Naive thymus-derived CD4-positive, alpha-beta T cell (primary cell): ENCODE measurements at regions not wholly inside any gene's neighbourhood (a gene's known extent, or its start where the extent isn't known, plus 50 kb on each side); places are given as distances from the start of the nearest gene placed in this dataset.

Experiments
- ATAC-seq: fragments of 150-1000 bp; cut with Tn5 transposase; 2 replicates; pipeline ENCODE4 v1.10.0; 2021; ENCODE audit warnings: mild to moderate bottlenecking, moderate library complexity
- CTCF ChIA-PET: fragments of 350-600 bp; sonication (Branson Sonifier 250); formaldehyde crosslinking; loops from one replicate; lab custom pipeline; 2021; ENCODE audit warnings: antibody characterized with exemption; lab: Charles Lee
- POLR2A ChIA-PET: fragments of 350-600 bp; sonication (Branson Sonifier 250); formaldehyde crosslinking; loops from one replicate; lab custom pipeline; 2021; ENCODE audit warnings: antibody characterized with exemption, inconsistent platforms; lab: Charles Lee
- DNase-seq, 9 donors: peaks; one replicate each; pipeline versions ENCODE4 v3.0.0 to v3.0.0-alpha.2; 2020 to 2022; ENCODE audit warnings: mixed read lengths in 1 of 9
- H3K27ac ChIP-seq: one replicate; pipeline ENCODE4 v1.7.0; 2013; ENCODE audit warnings: mild to moderate bottlenecking, low read depth, low read length, moderate library complexity
- H3K27me3 ChIP-seq, 2 donors: one replicate each; pipeline ENCODE4 v1.7.0; 2013; ENCODE audit warnings: low read length in 2 of 2, mild to moderate bottlenecking in 2 of 2, moderate library complexity in 2 of 2; ENCODE audit not compliant: control insufficient read depth in 2 of 2, insufficient read depth in 2 of 2
- H3K36me3 ChIP-seq, 3 experiments: 1 replicate in 2 of 3; 2 replicates in 1 of 3; pipeline ENCODE4 v1.7.0; 2013; ENCODE audit warnings: low read length in 3 of 3, mild to moderate bottlenecking in 3 of 3, moderate library complexity in 1 of 3; ENCODE audit not compliant: insufficient read depth in 3 of 3, control insufficient read depth in 2 of 3
- H3K4me1 ChIP-seq, 2 donors: one replicate each; pipeline ENCODE4 v1.7.0; 2013; ENCODE audit warnings: low read length in 2 of 2, mild to moderate bottlenecking in 2 of 2, moderate library complexity in 1 of 2; ENCODE audit not compliant: control insufficient read depth in 2 of 2, insufficient read depth in 2 of 2
- H3K4me3 ChIP-seq: 2 replicates; pipeline ENCODE4 v1.7.0; 2013; ENCODE audit warnings: mild to moderate bottlenecking, low read length
- H3K9me3 ChIP-seq, 3 experiments: 1 replicate in 2 of 3; 2 replicates in 1 of 3; pipeline ENCODE4 v1.7.0; 2013; ENCODE audit warnings: low read length in 3 of 3; ENCODE audit not compliant: control insufficient read depth in 2 of 3
- H3K27ac Mint-ChIP-seq, 9 donors: one replicate each; pipeline ENCODE4 v1.8.0; 2020 to 2022; ENCODE audit warnings: mixed read lengths in 9 of 9, mild to moderate bottlenecking in 8 of 9, moderate library complexity in 5 of 9, inconsistent platforms in 2 of 9
- H3K27me3 Mint-ChIP-seq, 5 donors: one replicate each; pipeline ENCODE4 v1.8.0; 2021 to 2022; ENCODE audit warnings: mixed read lengths in 5 of 5, mild to moderate bottlenecking in 1 of 5
- H3K36me3 Mint-ChIP-seq, 5 donors: one replicate each; pipeline ENCODE4 v1.8.0; 2020 to 2022; ENCODE audit warnings: mixed read lengths in 5 of 5, mild to moderate bottlenecking in 3 of 5, inconsistent platforms in 1 of 5
- H3K4me1 Mint-ChIP-seq, 7 donors: one replicate each; pipeline ENCODE4 v1.8.0; 2020 to 2022; ENCODE audit warnings: mixed read lengths in 7 of 7, mild to moderate bottlenecking in 3 of 7, inconsistent platforms in 1 of 7
- H3K4me3 Mint-ChIP-seq, 10 donors: one replicate each; pipeline ENCODE4 v1.8.0; 2020 to 2022; ENCODE audit warnings: mild to moderate bottlenecking in 10 of 10, mixed read lengths in 10 of 10, moderate library complexity in 6 of 10, inconsistent platforms in 2 of 10
- H3K9me3 Mint-ChIP-seq, 11 donors: one replicate each; pipeline ENCODE4 v1.8.0; 2020 to 2022; ENCODE audit warnings: mixed read lengths in 11 of 11, mild to moderate bottlenecking in 4 of 11, inconsistent platforms in 1 of 11, moderate library complexity in 1 of 11
- intact Hi-C, 2 donors: fragments of 100-400 bp; cut with micrococcal nuclease; formaldehyde crosslinking; loops; one replicate each; pipeline ENCODE4 v1.15.1; 2023

- Mint-ChIP-seq H3K27me3 (no peaks in the 10 kb centered on the region), H3K27ac (no peak overlapping the region), H3K9me3 (peaks cover 1 to 20% (median 7%) of the 10 kb centered on the region in 11 donors), H3K4me1 (no peaks in the 10 kb centered on the region), H3K36me3 (no peaks in the 10 kb centered on the region), H3K4me3 (no peak overlapping the region)
- intact Hi-C loops, result no loop called here
- no peaks in the 10 kb centered on the region for H3K27me3 ChIP-seq
- no peak overlapping the region for H3K27ac ChIP-seq
- H3K9me3 ChIP-seq, result no peaks in the 10 kb centered on the region
- POLR2A ChIA-PET, result no interaction called here
- no peak for DNase-seq
- CTCF ChIA-PET, result no interaction called here
- H3K4me3 ChIP-seq, result no peak overlapping the region
- H3K36me3 ChIP-seq, result no peaks in the 10 kb centered on the region
- H3K4me1 ChIP-seq, result no peaks in the 10 kb centered on the region
- no peak for ATAC-seq
Observed at GRCh38 chr4:187426511-187426910, 569.1 kb upstream of the ZFP42 start.

- CTCF ChIA-PET, result no interaction called here
- H3K27me3 Mint-ChIP-seq, result no peaks in the 10 kb centered on the region
- intact Hi-C loops, result no loop called here
Observed at GRCh38 chr4:187432310-187432709, 563.3 kb upstream of the ZFP42 start.

GRCh38 chr4:187433141-187433540, 562.4 kb upstream of the ZFP42 start:
- H3K4me3 Mint-ChIP-seq, result no peak overlapping the region
- DNase-seq (no peak), ATAC-seq (no peak)
- no peaks in the 10 kb centered on the region for H3K27me3 Mint-ChIP-seq
- no peaks in the 10 kb centered on the region for H3K27me3 ChIP-seq
- no peak overlapping the region for H3K27ac Mint-ChIP-seq
- ChIA-PET CTCF (no interaction called here), POLR2A (no interaction called here)
- H3K4me3 ChIP-seq, result no peak overlapping the region
- H3K27ac ChIP-seq, result no peak overlapping the region
- H3K36me3 Mint-ChIP-seq, result no peaks in the 10 kb centered on the region
- H3K4me1 ChIP-seq, result no peaks in the 10 kb centered on the region
- intact Hi-C loops, result no loop called here
- no peaks in the 10 kb centered on the region for H3K4me1 Mint-ChIP-seq
- H3K9me3 ChIP-seq, result peaks cover 0 to 6% (median 0%) of the 10 kb centered on the region in 3 experiments
- no peaks in the 10 kb centered on the region for H3K36me3 ChIP-seq
- peaks cover 3 to 15% (median 8%) of the 10 kb centered on the region in 11 donors for H3K9me3 Mint-ChIP-seq

More at GRCh38 chr4:187432310-187432709, 563.3 kb upstream of the ZFP42 start:
- H3K27ac Mint-ChIP-seq, result no peak overlapping the region
- no peak overlapping the region for H3K27ac ChIP-seq
- H3K36me3 ChIP-seq, result no peaks in the 10 kb centered on the region
- H3K9me3 ChIP-seq, result peaks cover 0 to 6% (median 0%) of the 10 kb centered on the region in 3 experiments
- POLR2A ChIA-PET, result no interaction called here
- DNase-seq (no peak), ATAC-seq (peak; percentile 27)
- H3K9me3 Mint-ChIP-seq, result peaks cover 6 to 13% (median 8%) of the 10 kb centered on the region in 11 donors
- no peak overlapping the region for H3K4me3 ChIP-seq
- no peaks in the 10 kb centered on the region for H3K27me3 ChIP-seq
- no peaks in the 10 kb centered on the region for H3K4me1 ChIP-seq
- H3K4me3 Mint-ChIP-seq, result no peak overlapping the region
- no peaks in the 10 kb centered on the region for H3K4me1 Mint-ChIP-seq
- H3K36me3 Mint-ChIP-seq, result no peaks in the 10 kb centered on the region

GRCh38 chr4:187436251-187436650, 559.3 kb upstream of the ZFP42 start:
- Histone ChIP-seq H3K9me3 (peaks cover 0 to 6% (median 0%) of the 10 kb centered on the region in 3 experiments), H3K27me3 (no peaks in the 10 kb centered on the region), H3K36me3 (no peaks in the 10 kb centered on the region), H3K4me1 (no peaks in the 10 kb centered on the region), H3K27ac (no peak overlapping the region), H3K4me3 (no peak overlapping the region)
- POLR2A ChIA-PET, result no interaction called here
- H3K4me3 Mint-ChIP-seq, result no peak overlapping the region
- H3K27ac Mint-ChIP-seq, result no peak overlapping the region
- DNase-seq (no peak), ATAC-seq (no peak)
- no peaks in the 10 kb centered on the region for H3K36me3 Mint-ChIP-seq
- intact Hi-C loops, result no loop called here
- peaks cover 0 to 19% (median 9%) of the 10 kb centered on the region in 11 donors for H3K9me3 Mint-ChIP-seq
- no peaks in the 10 kb centered on the region for H3K4me1 Mint-ChIP-seq
- CTCF ChIA-PET, result no interaction called here
- no peaks in the 10 kb centered on the region for H3K27me3 Mint-ChIP-seq

- H3K4me1 ChIP-seq, result no peaks in the 10 kb centered on the region
- POLR2A ChIA-PET, result no interaction called here
- H3K4me3 Mint-ChIP-seq, result no peak overlapping the region
- H3K27me3 Mint-ChIP-seq, result no peaks in the 10 kb centered on the region
- CTCF ChIA-PET, result no interaction called here
- H3K27ac Mint-ChIP-seq, result no peak overlapping the region
- peaks cover 0 to 7% (median 0%) of the 10 kb centered on the region in 5 donors for H3K36me3 Mint-ChIP-seq
- intact Hi-C loops, result no loop called here
- no peaks in the 10 kb centered on the region for H3K4me1 Mint-ChIP-seq
- no peak overlapping the region for H3K27ac ChIP-seq
- no peak for DNase-seq
- H3K27me3 ChIP-seq, result no peaks in the 10 kb centered on the region
- no peaks in the 10 kb centered on the region for H3K36me3 ChIP-seq
- no peaks in the 10 kb centered on the region for H3K9me3 ChIP-seq
- no peak overlapping the region for H3K4me3 ChIP-seq
- H3K9me3 Mint-ChIP-seq, result peaks cover 2 to 33% (median 9%) of the 10 kb centered on the region in 11 donors
- ATAC-seq, result no peak
Observed at GRCh38 chr4:187444061-187444460, 551.5 kb upstream of the ZFP42 start.

- CTCF ChIA-PET, result interaction anchor here (0.6 kb wide), 1 partner anchor 1075 kb away, joined by 3 read pairs; no protein-coding TSS in a partner anchor
- no peak overlapping the region for H3K27ac ChIP-seq
- intact Hi-C loops, result no loop called here
Observed at GRCh38 chr4:187449702-187450101, 545.9 kb upstream of the ZFP42 start.

GRCh38 chr4:187451776-187452175, 543.8 kb upstream of the ZFP42 start:
- H3K36me3 Mint-ChIP-seq, result peaks cover 0 to 7% (median 0%) of the 10 kb centered on the region in 5 donors
- CTCF ChIA-PET, result no interaction called here
- DNase-seq (no peak), ATAC-seq (no peak)
- Histone ChIP-seq H3K4me3 (no peak overlapping the region), H3K27me3 (no peaks in the 10 kb centered on the region), H3K27ac (no peak overlapping the region), H3K4me1 (no peaks in the 10 kb centered on the region), H3K9me3 (no peaks in the 10 kb centered on the region), H3K36me3 (no peaks in the 10 kb centered on the region)
- no peak overlapping the region for H3K27ac Mint-ChIP-seq
- intact Hi-C loops, result no loop called here
- H3K4me3 Mint-ChIP-seq, result no peak overlapping the region
- H3K4me1 Mint-ChIP-seq, result no peaks in the 10 kb centered on the region
- POLR2A ChIA-PET, result no interaction called here
- no peaks in the 10 kb centered on the region for H3K27me3 Mint-ChIP-seq
- H3K9me3 Mint-ChIP-seq, result peaks cover 0 to 18% (median 5%) of the 10 kb centered on the region in 11 donors

More at GRCh38 chr4:187449702-187450101, 545.9 kb upstream of the ZFP42 start:
- Mint-ChIP-seq H3K4me3 (no peak overlapping the region), H3K9me3 (peaks cover 0 to 18% (median 5%) of the 10 kb centered on the region in 11 donors), H3K27ac (no peak overlapping the region), H3K27me3 (no peaks in the 10 kb centered on the region), H3K36me3 (peaks cover 0 to 7% (median 0%) of the 10 kb centered on the region in 5 donors), H3K4me1 (no peaks in the 10 kb centered on the region)
- H3K4me3 ChIP-seq, result no peak overlapping the region
- no peaks in the 10 kb centered on the region for H3K4me1 ChIP-seq
- DNase-seq, result no peak
- ATAC-seq, result no peak
- no peaks in the 10 kb centered on the region for H3K9me3 ChIP-seq
- H3K27me3 ChIP-seq, result no peaks in the 10 kb centered on the region
- H3K36me3 ChIP-seq, result no peaks in the 10 kb centered on the region
- POLR2A ChIA-PET, result no interaction called here
